Activated CD4-positive, alpha-beta T cell treated with anti-CD3 and anti-CD28 coated beads, Interleukin-2, amount 10 ng/mL, durations not matched to agents 7 days and 5 days (primary cell): ENCODE measurements at regions not wholly inside any gene's neighbourhood (a gene's known extent, or its start where the extent isn't known, plus 50 kb on each side); places are given as distances from the start of the nearest gene placed in this dataset.
"Not testable (repeated sequence)": the region's sequence is repeated elsewhere in the genome, so short reads cannot be mapped to it uniquely, and the experiment has no call there.

ENCODE experiments used
- CTCF ChIA-PET: fragments of 350-600 bp; sonication (Branson Sonifier 250); formaldehyde crosslinking; loops from one replicate; lab custom pipeline; 2021; ENCODE audit warnings: antibody characterized with exemption; lab: Charles Lee
- POLR2A ChIA-PET: fragments of 350-600 bp; sonication (Branson Sonifier 250); formaldehyde crosslinking; loops from one replicate; lab custom pipeline; 2021; ENCODE audit warnings: antibody characterized with exemption; lab: Charles Lee
- DNase-seq: peaks from one replicate; pipeline ENCODE4 v3.0.0-alpha.2; 2020
- H3K27ac Mint-ChIP-seq: one replicate; pipeline ENCODE4 v1.8.0; 2021; ENCODE audit warnings: mild to moderate bottlenecking, moderate library complexity, mixed read lengths
- H3K27me3 Mint-ChIP-seq: one replicate; pipeline ENCODE4 v1.8.0; 2021; ENCODE audit warnings: mixed read lengths
- H3K36me3 Mint-ChIP-seq: one replicate; pipeline ENCODE4 v1.8.0; 2021; ENCODE audit warnings: low read depth, mixed read lengths
- H3K4me1 Mint-ChIP-seq: one replicate; pipeline ENCODE4 v1.8.0; 2021; ENCODE audit warnings: mixed read lengths
- H3K4me3 Mint-ChIP-seq: one replicate; pipeline ENCODE4 v1.8.0; 2021; ENCODE audit warnings: mild to moderate bottlenecking, moderate library complexity, mixed read lengths
- H3K9me3 Mint-ChIP-seq: one replicate; pipeline ENCODE4 v1.8.0; 2021; ENCODE audit warnings: mixed read lengths

DNA sequence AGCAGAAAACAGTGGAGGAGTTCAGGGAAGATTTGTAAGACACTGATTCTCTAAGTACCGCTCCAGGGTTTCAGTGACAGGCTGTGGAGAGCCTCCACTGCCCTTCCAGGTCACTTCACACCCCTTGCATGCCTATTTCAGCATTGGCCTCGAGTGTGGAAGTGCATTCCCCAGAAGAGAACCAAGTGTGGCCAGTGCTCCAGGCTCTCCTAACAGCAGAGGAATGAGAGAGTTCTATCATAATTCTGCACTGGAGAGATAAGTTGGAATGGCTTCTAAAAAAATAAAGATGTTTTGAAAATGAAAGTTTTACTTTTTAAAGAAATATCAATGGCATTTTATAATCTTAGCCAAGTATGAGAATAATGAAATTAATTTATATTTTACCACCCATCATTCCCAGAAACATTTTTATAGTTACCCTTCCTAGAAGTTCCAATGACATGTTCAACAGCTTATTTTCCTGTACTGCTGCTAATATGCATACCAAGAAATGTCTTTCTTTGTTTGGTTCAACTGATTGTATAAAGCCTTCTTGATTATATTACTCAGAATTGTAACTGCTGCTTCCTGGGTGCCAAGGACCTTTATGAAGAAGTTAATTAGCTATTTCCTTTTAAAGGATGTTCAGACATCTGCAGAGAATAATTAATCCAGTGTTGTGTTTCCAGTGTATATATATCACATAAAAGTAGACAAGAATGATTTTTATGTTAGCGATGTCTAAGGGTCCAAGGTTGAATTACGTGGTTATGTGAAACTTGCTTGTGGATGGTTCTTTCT is 61.0 kb upstream of the SERPINE2 start:
- Mint-ChIP-seq H3K9me3 (no peaks in the 10 kb centered on the region), H3K4me1 (no peaks in the 10 kb centered on the region), H3K27ac (no peak overlapping the region), H3K36me3 (no peaks in the 10 kb centered on the region), H3K4me3 (no peak overlapping the region), H3K27me3 (peaks cover 6% of the 10 kb centered on the region)
- POLR2A ChIA-PET, result no interaction called here
- CTCF ChIA-PET, result interaction anchor here (1.2 kb wide), 1 partner anchor 41 kb away, joined by 3 read pairs; no protein-coding TSS in a partner anchor
- DNase-seq, result no peak

- POLR2A ChIA-PET, result no interaction called here
- no peak for DNase-seq
- Mint-ChIP-seq H3K36me3 (no peaks in the 10 kb centered on the region), H3K9me3 (no peaks in the 10 kb centered on the region), H3K27me3 (peaks cover 12% of the 10 kb centered on the region), H3K27ac (no peak overlapping the region), H3K4me3 (no peak overlapping the region), H3K4me1 (no peaks in the 10 kb centered on the region)
- CTCF ChIA-PET, result no interaction called here
These were observed 59.6 kb upstream of the SERPINE2 start for GRCh38 chr2:224098481-224099230.

GRCh38 chr2:224094413-224094812 is 55.3 kb upstream of the SERPINE2 start:
- H3K27ac Mint-ChIP-seq, result no peak overlapping the region
- no peaks in the 10 kb centered on the region for H3K9me3 Mint-ChIP-seq
- no peaks in the 10 kb centered on the region for H3K36me3 Mint-ChIP-seq
- DNase-seq, result no peak
- ChIA-PET CTCF (no interaction called here), POLR2A (no interaction called here)
- H3K4me1 Mint-ChIP-seq, result no peaks in the 10 kb centered on the region
- H3K27me3 Mint-ChIP-seq, result peaks cover 9% of the 10 kb centered on the region
- no peak overlapping the region for H3K4me3 Mint-ChIP-seq

- H3K9me3 Mint-ChIP-seq, H3K4me3 Mint-ChIP-seq, CTCF ChIA-PET: not testable (repeated sequence)
These were observed 52.6 kb upstream of the SERPINE2 start for GRCh38 chr2:224091671-224092070.

GRCh38 chr2:224089606-224090005 is 50.5 kb upstream of the SERPINE2 start:
- H3K27me3 Mint-ChIP-seq, H3K9me3 Mint-ChIP-seq, H3K27ac Mint-ChIP-seq, H3K4me3 Mint-ChIP-seq, POLR2A ChIA-PET, CTCF ChIA-PET, DNase-seq, H3K36me3 Mint-ChIP-seq, H3K4me1 Mint-ChIP-seq: not testable (repeated sequence)

More at GRCh38 chr2:224091671-224092070, 52.6 kb upstream of the SERPINE2 start:
- H3K27ac Mint-ChIP-seq, POLR2A ChIA-PET, H3K27me3 Mint-ChIP-seq, H3K4me1 Mint-ChIP-seq, H3K36me3 Mint-ChIP-seq, DNase-seq: not testable (repeated sequence)
